Tibial nerve (tissue), 4 donors: ENCODE measurements at regions not wholly inside any gene's neighbourhood (a gene's known extent, or its start where the extent isn't known, plus 50 kb on each side); places are given as distances from the start of the nearest gene placed in this dataset.

Source experiments
- EP300 ChIP-seq, 2 donors: sonication (generic); formaldehyde crosslinking; IDR thresholded peaks; one replicate each; pipeline ENCODE4 v1.6.1; 2017; ENCODE audit warnings: antibody characterized with exemption in 2 of 2, mild to moderate bottlenecking in 1 of 2
- POLR2A ChIP-seq, 2 donors: fragments of 450-650 bp; IDR thresholded peaks; one replicate each; pipeline ENCODE4 v1.6.1; 2017; ENCODE audit warnings: antibody characterized with exemption in 2 of 2, mild to moderate bottlenecking in 2 of 2, moderate library complexity in 2 of 2
- TF ChIP-seq, protein P1 (sequence below), 5 experiments: fragments of 200-600 bp in 3 of 5; fragments of 450-650 bp in 2 of 5; sonication (generic) in 3 of 5; IDR thresholded peaks; one replicate each; pipeline ENCODE4 v1.5.1; 2016 to 2019; ENCODE audit warnings: antibody characterized with exemption in 5 of 5, mild to moderate bottlenecking in 3 of 5, moderate library complexity in 2 of 5

- TF ChIP-seq, protein P1, sequence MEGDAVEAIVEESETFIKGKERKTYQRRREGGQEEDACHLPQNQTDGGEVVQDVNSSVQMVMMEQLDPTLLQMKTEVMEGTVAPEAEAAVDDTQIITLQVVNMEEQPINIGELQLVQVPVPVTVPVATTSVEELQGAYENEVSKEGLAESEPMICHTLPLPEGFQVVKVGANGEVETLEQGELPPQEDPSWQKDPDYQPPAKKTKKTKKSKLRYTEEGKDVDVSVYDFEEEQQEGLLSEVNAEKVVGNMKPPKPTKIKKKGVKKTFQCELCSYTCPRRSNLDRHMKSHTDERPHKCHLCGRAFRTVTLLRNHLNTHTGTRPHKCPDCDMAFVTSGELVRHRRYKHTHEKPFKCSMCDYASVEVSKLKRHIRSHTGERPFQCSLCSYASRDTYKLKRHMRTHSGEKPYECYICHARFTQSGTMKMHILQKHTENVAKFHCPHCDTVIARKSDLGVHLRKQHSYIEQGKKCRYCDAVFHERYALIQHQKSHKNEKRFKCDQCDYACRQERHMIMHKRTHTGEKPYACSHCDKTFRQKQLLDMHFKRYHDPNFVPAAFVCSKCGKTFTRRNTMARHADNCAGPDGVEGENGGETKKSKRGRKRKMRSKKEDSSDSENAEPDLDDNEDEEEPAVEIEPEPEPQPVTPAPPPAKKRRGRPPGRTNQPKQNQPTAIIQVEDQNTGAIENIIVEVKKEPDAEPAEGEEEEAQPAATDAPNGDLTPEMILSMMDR (IDR thresholded peaks at IDR 0.05), result no peak
- TF ChIP-seq POLR2A (IDR thresholded peaks at IDR 0.05) (no peak), EP300 (IDR thresholded peaks at IDR 0.05) (no peak)
Observed at GRCh38 chr18:8552151-8552550, 57.1 kb upstream of the RAB12 start.
